GM21367 (cell line): ENCODE measurements at regions not wholly inside any gene's neighbourhood (a gene's known extent, or its start where the extent isn't known, plus 50 kb on each side); places are given as distances from the start of the nearest gene placed in this dataset.
"Not testable (repeated sequence)": the region's sequence is repeated elsewhere in the genome, so short reads cannot be mapped to it uniquely, and the experiment has no call there.

Experiments
- ATAC-seq: cut with Tn5 transposase; IDR thresholded peaks from one replicate; pipeline ENCODE4 v1.9.1; 2021; ENCODE audit not compliant: unreplicated experiment

- ATAC-seq, result no peak
Observed at GRCh38 chr6:21874372-21874771, 280.8 kb downstream of the SOX4 start.

GRCh38 chr6:21877037-21877436, 283.5 kb downstream of the SOX4 start:
- ATAC-seq, result not testable (repeated sequence)

GRCh38 chr6:21880249-21880648, 286.7 kb downstream of the SOX4 start:
- not testable (repeated sequence) for ATAC-seq

- no peak for ATAC-seq
Observed at GRCh38 chr6:21881969-21882465, 288.5 kb downstream of the SOX4 start.

GRCh38 chr6:21883595-21884328, 290.2 kb downstream of the SOX4 start:
- no peak for ATAC-seq

GRCh38 chr6:21885111-21885510, 291.6 kb downstream of the SOX4 start:
- ATAC-seq, result no peak

GRCh38 chr6:21885532-21886114, 292.1 kb downstream of the SOX4 start:
- no peak for ATAC-seq

- ATAC-seq, result no peak
Observed at GRCh38 chr6:21886542-21887151, 293.1 kb downstream of the SOX4 start.

GRCh38 chr6:21887231-21888185, 294.0 kb downstream of the SOX4 start:
- ATAC-seq, result no peak

- no peak for ATAC-seq
Observed at GRCh38 chr6:21891080-21891479, 297.5 kb downstream of the SOX4 start.

- no peak for ATAC-seq
Observed at GRCh38 chr6:21893793-21894192, 300.2 kb downstream of the SOX4 start.

- ATAC-seq, result no peak
Observed at GRCh38 chr6:21895555-21895954, 302.0 kb downstream of the SOX4 start.

GRCh38 chr6:21898107-21898796, 304.7 kb downstream of the SOX4 start:
- ATAC-seq, result no peak

GRCh38 chr6:21899708-21900107, 306.2 kb downstream of the SOX4 start:
- no peak for ATAC-seq

- ATAC-seq, result no peak
Observed at GRCh38 chr6:21900730-21901129, 307.2 kb downstream of the SOX4 start.

- no peak for ATAC-seq
Observed at GRCh38 chr6:21902628-21903169, 309.1 kb downstream of the SOX4 start.

- no peak for ATAC-seq
Observed at GRCh38 chr6:21905531-21905930, 312.0 kb downstream of the SOX4 start.

- ATAC-seq, result no peak
Observed at GRCh38 chr6:21906826-21907225, 313.3 kb downstream of the SOX4 start.

GRCh38 chr6:21907291-21907690, 313.7 kb downstream of the SOX4 start:
- no peak for ATAC-seq

- ATAC-seq, result no peak
Observed at GRCh38 chr6:21908161-21908848, 314.8 kb downstream of the SOX4 start.
